ENCODE measurements at regions not wholly inside any gene's neighbourhood (a gene's known extent, or its start where the extent isn't known, plus 50 kb on each side); places are given as distances from the start of the nearest gene placed in this dataset.

DNA sequence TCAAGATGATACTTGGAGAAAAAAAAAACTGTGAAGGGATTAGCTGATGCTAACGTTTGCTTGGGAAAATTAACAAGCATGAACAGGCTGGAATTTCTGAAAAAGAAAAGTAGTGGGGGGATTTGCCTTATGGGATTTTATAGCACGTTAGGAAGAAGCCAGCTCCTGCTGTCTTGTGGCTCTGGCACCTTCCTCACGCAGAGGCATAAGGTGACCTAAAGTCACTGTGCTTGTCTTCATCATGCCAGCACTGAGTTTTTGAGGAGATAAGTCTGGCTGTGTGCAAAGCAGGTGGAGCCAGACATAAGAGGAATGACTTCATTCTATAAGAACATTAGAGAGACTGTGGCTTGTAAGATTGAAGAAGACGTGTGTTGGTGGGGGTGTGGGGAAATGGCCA lies 94.4 kb upstream of the MAP1B start:
- in situ Hi-C loops (cut with MboI; ENCODE audit: low pct_unique_long_range_greater_than_20kb, low sequenced_read_pairs), result no loop called here
- DNase-seq, result no peak

DNA sequence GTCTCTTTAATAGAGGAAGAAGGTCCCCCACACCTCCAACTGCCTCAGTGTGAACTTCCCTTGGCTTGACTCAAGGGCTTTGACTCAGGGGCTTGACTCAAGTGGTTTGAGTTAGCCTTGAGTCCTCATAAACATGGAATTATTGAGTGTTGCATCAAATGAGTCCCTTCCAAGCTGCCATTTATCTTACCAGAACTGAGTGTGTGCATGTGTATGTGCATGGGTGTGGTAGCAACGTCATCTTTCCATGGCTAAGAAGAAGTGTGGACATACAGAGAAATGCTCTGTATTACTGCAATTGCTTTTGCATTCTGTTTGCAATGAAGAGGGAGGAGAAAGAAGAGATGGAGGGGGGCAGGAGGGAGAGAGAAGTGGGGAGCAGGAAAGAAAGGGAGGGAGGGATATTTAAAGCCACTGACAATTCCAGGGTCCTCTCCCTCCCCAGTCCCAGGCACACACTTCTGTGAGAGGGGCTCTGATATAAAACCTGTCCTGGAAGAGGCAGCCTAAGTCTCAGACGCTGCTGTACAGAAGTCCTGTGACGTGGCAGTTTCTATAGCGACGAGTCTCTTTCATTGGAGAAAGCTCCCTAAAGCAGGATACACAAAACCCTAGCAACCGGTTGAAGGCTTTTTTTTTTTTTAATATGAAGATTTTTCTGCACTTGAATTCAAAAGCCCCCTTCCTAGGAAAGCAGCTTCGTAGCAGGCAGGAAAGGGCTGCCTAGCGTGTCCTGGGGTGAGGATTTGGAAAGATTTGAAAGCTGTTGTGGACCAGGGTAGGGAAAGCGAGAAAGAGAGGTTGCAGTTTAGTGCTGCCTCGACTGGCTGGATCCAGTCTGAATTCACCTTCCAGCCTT lies 93.3 kb upstream of the MAP1B start:
- DNase-seq, result no peak
- in situ Hi-C loops (cut with MboI; ENCODE audit: low pct_unique_long_range_greater_than_20kb, low sequenced_read_pairs), result no loop called here

DNA sequence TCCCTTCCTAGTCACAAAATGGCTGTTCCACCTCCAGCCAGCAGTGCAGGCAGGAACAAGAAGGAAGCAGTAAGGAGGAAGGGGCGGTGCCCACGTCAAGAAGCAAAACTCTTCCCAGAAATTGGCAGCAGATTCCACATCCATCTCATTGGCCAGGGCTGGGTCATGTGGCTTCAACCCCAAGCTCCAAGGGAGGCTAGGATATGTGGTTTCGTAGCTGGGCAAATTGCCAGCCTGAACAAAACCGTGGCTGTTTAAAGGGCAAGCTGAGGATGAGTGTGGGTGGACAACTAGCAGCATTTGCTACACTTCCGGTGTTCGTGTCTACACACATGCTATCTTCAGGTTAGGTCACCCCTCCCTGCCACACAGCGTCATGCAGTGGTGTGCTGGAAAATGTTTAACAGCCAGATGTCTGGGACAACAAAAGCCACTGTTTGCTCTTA lies 92.1 kb upstream of the MAP1B start:
- peak; percentile 42 for DNase-seq
- in situ Hi-C loops (cut with MboI; ENCODE audit: low pct_unique_long_range_greater_than_20kb, low sequenced_read_pairs), result no loop called here

DNA sequence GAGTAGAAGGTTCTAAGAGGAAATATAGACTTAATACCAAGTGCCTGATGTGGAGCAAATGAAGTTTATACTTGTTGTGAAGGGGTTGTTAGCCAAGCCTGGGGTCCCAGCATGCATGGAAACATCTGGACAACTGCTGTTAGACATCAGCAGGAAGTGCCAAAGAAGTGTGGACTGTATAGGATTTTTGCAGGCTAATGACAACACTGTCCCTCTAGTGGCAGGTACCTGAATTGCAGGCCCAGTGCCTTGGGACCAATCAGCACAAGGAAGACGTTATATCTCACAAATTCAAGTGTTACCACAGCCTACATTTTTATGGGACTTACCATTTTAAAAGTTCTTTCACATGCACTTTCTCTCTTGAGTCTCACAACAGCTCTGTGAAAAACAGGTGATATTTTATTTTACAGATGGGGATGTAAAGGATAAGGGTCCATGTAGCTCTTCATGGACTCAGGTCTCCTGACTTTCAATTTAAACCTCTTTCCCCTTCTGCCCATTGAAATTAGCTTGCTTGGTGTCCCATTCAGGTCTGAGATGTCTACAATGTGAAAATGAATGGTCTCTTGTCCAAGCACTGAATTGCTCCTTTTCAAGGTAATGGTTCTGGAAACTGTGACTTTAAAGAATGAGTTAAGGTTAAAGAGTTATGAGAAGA lies 89.0 kb upstream of the MAP1B start:
- DNase-seq, result peak; percentile 76
- in situ Hi-C loops (cut with MboI; ENCODE audit: low pct_unique_long_range_greater_than_20kb, low sequenced_read_pairs), result no loop called here

GRCh38 chr5:72020161-72020983 lies 86.9 kb upstream of the MAP1B start:
- DNase-seq, result no peak
- in situ Hi-C loops (cut with MboI; ENCODE audit: low pct_unique_long_range_greater_than_20kb, low sequenced_read_pairs), result no loop called here

DNA sequence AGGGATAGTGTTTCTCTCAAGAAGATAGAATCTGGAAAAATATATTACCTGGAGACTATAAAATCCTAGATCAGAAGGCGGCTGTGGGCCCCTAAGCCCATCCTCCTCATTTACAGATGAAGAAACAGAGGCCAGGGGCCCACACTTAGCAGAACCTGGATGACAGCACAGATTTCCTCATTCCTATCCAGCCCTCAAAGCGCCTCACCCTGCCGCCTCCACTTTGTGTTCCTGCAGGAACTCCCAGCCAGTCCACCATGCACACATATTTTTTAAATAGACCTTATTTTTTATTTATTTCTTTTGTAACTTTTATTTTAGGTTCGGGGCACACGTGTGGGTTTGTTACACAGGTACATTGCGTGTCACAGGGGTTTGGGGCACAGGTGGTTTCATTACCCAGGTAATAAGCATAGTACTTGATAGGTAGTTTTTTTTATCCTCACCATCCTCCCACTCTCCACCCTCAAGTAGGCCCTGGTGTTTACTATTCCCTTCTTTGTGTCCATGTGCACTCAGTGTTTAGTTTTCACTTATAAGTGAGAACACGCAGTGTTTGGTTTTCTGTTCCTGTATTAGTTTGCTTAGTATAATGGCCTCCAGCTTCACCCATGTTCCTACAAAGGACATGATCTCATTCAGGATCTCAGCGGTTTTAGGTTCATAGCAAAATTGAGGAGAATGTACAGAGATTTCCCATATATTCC lies 85.5 kb upstream of the MAP1B start:
- no peak for DNase-seq
- in situ Hi-C loops (cut with MboI; ENCODE audit: low pct_unique_long_range_greater_than_20kb, low sequenced_read_pairs), result no loop called here

GRCh38 chr5:72028382-72028781 lies 78.9 kb upstream of the MAP1B start:
- in situ Hi-C loops (cut with MboI; ENCODE audit: low pct_unique_long_range_greater_than_20kb, low sequenced_read_pairs), result no loop called here
- DNase-seq, result no peak

DNA sequence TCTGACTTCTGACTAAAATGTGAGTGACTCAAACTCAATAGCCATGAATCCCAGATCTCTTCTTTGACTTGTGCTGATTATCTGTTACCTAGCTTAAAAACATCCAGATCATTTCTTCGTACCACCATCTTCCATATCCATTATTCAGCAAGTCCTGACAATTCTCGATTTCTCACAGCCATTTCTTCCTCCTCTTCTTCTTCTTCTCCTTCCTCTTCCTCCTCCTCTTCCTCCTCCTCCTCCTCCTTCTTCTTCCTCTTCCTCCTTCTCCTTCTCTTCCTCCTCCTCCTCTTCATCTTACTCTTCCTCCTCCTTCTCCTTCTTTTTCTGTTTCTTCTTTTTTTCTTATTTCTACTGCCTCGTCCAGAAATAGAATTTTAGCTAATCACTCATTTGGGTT lies 77.0 kb upstream of the MAP1B start:
- no peak for DNase-seq
- in situ Hi-C loops (cut with MboI; ENCODE audit: low pct_unique_long_range_greater_than_20kb, low sequenced_read_pairs), result no loop called here

DNA sequence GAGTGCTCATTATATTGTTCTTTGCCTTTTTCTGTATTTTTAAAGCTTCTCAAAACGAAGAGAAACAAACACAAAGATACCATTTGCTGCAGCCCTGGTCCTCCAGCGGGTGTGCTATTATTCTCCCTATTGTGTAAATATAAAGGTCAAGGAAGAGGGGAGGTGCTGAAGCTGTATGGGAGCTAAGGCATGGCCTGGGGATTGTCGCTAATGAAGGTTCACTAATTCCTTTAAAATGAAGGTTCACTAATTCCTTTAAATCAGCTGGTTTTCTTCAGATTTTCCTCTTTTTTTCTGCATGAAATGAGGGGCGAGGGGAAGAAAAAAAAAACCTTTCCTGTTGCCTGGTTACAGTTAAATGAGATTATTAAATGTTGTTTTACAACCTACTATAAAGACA lies 74.5 kb upstream of the MAP1B start:
- no peak for DNase-seq
- in situ Hi-C loops (cut with MboI; ENCODE audit: low pct_unique_long_range_greater_than_20kb, low sequenced_read_pairs), result no loop called here

- no peak for DNase-seq
- in situ Hi-C loops (cut with MboI; ENCODE audit: low pct_unique_long_range_greater_than_20kb, low sequenced_read_pairs), result no loop called here
Measured at GRCh38 chr5:72034770-72035169, 72.5 kb upstream of the MAP1B start.

GRCh38 chr5:72035831-72036230 lies 71.4 kb upstream of the MAP1B start:
- in situ Hi-C loops (cut with MboI; ENCODE audit: low pct_unique_long_range_greater_than_20kb, low sequenced_read_pairs), result no loop called here
- no peak for DNase-seq

DNA sequence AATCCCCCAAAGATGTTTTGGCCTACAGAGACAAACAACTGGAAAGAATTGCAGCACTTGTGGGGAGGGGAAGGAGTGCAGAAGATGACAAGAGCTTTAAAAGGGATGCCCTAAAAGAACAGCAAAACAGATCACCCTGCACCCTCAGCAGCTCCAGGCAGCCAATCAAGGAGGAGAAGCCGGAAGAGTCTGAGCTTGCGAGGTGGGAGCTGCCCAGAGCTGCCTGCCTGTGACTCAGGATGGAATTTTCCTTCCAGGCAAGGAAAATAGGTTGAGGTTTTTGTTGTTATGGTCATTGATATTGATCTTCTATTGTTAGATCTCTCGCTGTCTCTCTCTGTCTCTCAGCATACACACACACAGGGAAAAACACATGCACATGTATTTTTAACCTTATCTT lies 70.3 kb upstream of the MAP1B start:
- no peak for DNase-seq
- in situ Hi-C loops (cut with MboI; ENCODE audit: low pct_unique_long_range_greater_than_20kb, low sequenced_read_pairs), result no loop called here

DNA sequence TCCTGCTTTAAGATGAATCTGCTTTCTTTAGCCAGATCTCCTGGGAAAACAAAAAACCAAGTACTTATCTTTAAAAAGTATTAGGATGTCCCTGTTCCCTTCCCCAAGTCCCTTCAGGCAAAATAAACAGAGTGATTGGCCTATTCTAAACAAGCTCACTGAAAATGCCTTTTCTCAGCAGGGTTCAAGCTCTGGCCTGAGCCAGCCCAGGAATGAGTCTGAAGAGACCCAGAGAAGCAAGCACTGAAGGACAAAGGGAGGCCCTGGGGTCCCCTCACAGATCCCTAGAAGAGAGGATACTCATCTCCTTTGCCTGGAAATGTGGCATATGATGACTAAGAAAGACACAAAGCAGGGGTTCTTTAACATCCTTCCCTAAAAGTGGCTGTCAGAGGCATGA lies 66.8 kb upstream of the MAP1B start:
- in situ Hi-C loops (cut with MboI; ENCODE audit: low pct_unique_long_range_greater_than_20kb, low sequenced_read_pairs), result no loop called here

GRCh38 chr5:72041654-72042053 lies 65.6 kb upstream of the MAP1B start:
- in situ Hi-C loops (cut with MboI; ENCODE audit: low pct_unique_long_range_greater_than_20kb, low sequenced_read_pairs), result no loop called here
- DNase-seq, result no peak

More for the DNA sequence above, 66.8 kb upstream of the MAP1B start:
- no peak for DNase-seq

- in situ Hi-C loops (cut with MboI; ENCODE audit: low pct_unique_long_range_greater_than_20kb, low sequenced_read_pairs), result no loop called here
Measured at GRCh38 chr5:72042097-72042496, 65.2 kb upstream of the MAP1B start.

GRCh38 chr5:72045692-72046091 lies 61.6 kb upstream of the MAP1B start:
- DNase-seq, result no peak
- in situ Hi-C loops (cut with MboI; ENCODE audit: low pct_unique_long_range_greater_than_20kb, low sequenced_read_pairs), result no loop called here

More at GRCh38 chr5:72042097-72042496, 65.2 kb upstream of the MAP1B start:
- no peak for DNase-seq

DNA sequence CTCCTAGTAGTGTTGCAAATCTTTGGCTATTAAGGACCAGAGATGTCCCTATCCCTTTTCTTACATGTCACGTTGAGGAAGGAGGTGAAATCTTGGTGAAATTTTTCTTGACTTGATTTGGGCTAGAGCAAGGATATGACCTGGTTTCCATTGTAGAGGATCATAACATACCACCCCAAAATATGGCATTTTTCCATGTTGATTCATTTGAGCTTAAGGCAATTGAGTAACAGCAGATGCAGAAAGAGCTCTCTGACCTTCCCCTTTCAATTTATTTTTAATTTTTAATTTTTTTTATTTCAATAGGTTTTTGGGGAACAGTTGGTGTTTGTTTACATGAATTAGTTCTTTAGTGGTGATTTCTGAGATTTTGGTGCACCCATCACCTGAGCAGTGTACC lies 61.2 kb upstream of the MAP1B start:
- in situ Hi-C loops (cut with MboI; ENCODE audit: low pct_unique_long_range_greater_than_20kb, low sequenced_read_pairs), result no loop called here
- DNase-seq, result no peak

DNA sequence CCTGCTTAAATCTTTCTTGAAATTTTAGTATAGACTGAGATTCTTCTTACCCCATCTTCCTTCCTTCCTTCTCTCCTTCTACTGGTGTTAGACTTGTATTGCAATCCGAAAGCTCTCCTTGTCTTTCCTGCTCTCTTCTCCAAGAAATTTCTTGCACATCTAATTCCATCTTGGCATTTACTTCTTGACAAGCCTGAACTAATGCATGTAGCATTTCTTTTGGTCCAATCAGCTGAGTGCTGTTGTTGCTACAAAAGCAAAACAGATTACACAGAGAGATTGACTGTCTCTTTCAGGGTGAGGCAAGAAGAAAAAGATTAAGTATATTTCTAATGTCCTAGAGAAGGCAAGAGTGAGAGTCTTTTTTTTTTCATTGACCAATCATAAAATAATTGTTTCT lies 51.6 kb upstream of the MAP1B start:
- in situ Hi-C loops (cut with MboI; ENCODE audit: low pct_unique_long_range_greater_than_20kb, low sequenced_read_pairs), result no loop called here
- no peak for DNase-seq
